ENCODE measurements at regions not wholly inside any gene's neighbourhood (a gene's known extent, or its start where the extent isn't known, plus 50 kb on each side); places are given as distances from the start of the nearest gene placed in this dataset.

DNA sequence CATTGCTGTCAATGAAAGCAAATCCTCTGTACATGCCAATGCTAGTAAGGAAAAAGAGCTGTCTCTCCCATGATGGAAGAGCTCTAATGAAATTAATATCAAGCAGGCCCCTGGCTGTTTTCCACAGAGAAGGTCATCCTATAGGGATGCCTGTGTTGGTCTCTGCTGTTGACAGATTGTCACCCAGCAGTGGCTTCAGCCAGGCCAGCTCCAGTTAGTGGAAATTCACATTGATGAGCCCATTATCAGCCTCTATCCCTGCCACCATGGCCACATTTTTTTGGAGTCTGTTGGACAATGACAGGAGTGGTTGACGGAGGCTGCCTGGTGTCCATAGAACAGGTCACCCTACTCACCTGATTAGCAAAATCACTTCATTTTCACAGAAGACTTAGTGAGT is 104.3 kb downstream of the GGTLC2 start:
- Histone ChIP-seq H3K4me3 (ENCODE audit: low read depth, low read length) (no peak overlapping the region), H3K9me3 (ENCODE audit: control insufficient read depth, insufficient read depth, low read depth, low read length) (no peaks in the 10 kb centered on the region), H3K27ac (ENCODE audit: extremely low read depth, low read depth, low read length) (no peak overlapping the region), H3K36me3 (ENCODE audit: control insufficient read depth in 2 of 2, insufficient read depth in 1 of 2, low read length in 2 of 2) (no peaks in the 10 kb centered on the region), H3K4me1 (ENCODE audit: control insufficient read depth, insufficient read depth, low read length) (no peaks in the 10 kb centered on the region)
- ChIA-PET POLR2A (no interaction called here), CTCF (interaction anchor here (0.5 to 1.7 kb wide), 14 partner anchors 12 to 285 kb away, joined by 3 to 9 read pairs (median 4); no protein-coding TSS in a partner anchor)
- TF ChIP-seq, protein P1, sequence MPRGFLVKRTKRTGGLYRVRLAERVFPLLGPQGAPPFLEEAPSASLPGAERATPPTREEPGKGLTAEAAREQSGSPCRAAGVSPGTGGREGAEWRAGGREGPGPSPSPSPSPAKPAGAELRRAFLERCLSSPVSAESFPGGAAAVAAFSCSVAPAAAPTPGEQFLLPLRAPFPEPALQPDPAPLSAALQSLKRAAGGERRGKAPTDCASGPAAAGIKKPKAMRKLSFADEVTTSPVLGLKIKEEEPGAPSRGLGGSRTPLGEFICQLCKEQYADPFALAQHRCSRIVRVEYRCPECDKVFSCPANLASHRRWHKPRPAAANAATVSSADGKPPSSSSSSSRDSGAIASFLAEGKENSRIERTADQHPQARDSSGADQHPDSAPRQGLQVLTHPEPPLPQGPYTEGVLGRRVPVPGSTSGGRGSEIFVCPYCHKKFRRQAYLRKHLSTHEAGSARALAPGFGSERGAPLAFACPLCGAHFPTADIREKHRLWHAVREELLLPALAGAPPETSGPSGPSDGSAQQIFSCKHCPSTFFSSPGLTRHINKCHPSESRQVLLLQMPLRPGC (tag by site-specific recombination; IDR thresholded peaks at IDR 0.05), result no peak
- TF ChIP-seq ZNF837 (tag by site-specific recombination; IDR thresholded peaks at IDR 0.05) (no peak), KLF10 (tag by site-specific recombination; IDR thresholded peaks at IDR 0.05) (no peak), ZNF146 (tag by site-specific recombination; IDR thresholded peaks at IDR 0.05) (no peak), ZNF48 (tag by site-specific recombination; IDR thresholded peaks at IDR 0.05) (no peak), ZNF341 (tag by site-specific recombination; IDR thresholded peaks at IDR 0.05; ENCODE audit: low read depth) (no peak), ZNF701 (tag by site-specific recombination; IDR thresholded peaks at IDR 0.05) (no peak), ZNF202 (tag by site-specific recombination; IDR thresholded peaks at IDR 0.05; ENCODE audit: borderline replicate concordance) (no peak)

DNA sequence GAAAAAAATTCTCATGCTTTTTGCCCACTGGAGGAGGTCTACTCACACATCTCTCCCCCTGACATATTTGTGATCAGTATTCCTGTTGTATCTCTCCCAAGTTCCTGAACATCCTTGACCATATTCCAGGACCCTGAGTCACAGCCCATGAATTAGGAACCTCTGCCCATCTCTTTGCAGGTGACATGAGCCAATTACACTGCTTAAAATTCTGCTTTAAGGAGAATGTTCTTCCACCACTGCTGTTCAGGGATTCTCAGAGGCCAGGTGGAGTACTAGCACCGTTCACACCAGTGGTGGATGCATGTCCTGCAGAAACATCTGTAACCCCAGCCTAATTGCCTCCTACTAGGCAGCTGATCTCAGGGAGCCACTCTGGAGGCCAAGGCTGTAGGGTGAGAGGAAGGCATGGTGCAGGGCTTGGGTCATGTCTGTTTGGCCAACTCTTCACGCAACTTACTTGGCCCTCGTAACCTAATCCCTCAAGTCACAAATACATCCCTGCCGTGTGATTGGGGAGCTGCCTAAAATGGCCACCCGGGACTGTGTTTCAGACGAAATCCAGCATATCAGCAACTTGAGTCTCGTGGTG is 104.8 kb downstream of the GGTLC2 start:
- no peak overlapping the region for H3K4me3 ChIP-seq (ENCODE audit: low read depth, low read length)
- ChIA-PET CTCF (interaction anchor here (0.5 to 1.7 kb wide), 20 partner anchors 13 to 285 kb away, joined by 3 to 9 read pairs (median 4); no protein-coding TSS in a partner anchor), POLR2A (no interaction called here)
- TF ChIP-seq GLIS1 (tag by site-specific recombination; IDR thresholded peaks at IDR 0.05), result no peak
- TF ChIP-seq ZNF292 (tag by site-specific recombination; IDR thresholded peaks at IDR 0.05; ENCODE audit: borderline replicate concordance, low read depth), result no peak
- no peak for TF ChIP-seq ZFP3 (tag by site-specific recombination; IDR thresholded peaks at IDR 0.05; ENCODE audit: low read depth)
- no peak for TF ChIP-seq ZNF76 (tag by site-specific recombination; IDR thresholded peaks at IDR 0.05; ENCODE audit: borderline replicate concordance, low read depth)
- no peak for TF ChIP-seq ZNF174 (tag by site-specific recombination; IDR thresholded peaks at IDR 0.05)
- no peak for TF ChIP-seq ZNF223 (tag by site-specific recombination; IDR thresholded peaks at IDR 0.05)
- no peak for TF ChIP-seq TCF7L2 (IDR thresholded peaks at IDR 0.05; ENCODE audit: borderline replicate concordance, low read depth, low read length)
- TF ChIP-seq HOXA7 (CRISPR knock-in tag; IDR thresholded peaks at IDR 0.05; ENCODE audit: borderline replicate concordance), result no peak
- TF ChIP-seq, protein P2, sequence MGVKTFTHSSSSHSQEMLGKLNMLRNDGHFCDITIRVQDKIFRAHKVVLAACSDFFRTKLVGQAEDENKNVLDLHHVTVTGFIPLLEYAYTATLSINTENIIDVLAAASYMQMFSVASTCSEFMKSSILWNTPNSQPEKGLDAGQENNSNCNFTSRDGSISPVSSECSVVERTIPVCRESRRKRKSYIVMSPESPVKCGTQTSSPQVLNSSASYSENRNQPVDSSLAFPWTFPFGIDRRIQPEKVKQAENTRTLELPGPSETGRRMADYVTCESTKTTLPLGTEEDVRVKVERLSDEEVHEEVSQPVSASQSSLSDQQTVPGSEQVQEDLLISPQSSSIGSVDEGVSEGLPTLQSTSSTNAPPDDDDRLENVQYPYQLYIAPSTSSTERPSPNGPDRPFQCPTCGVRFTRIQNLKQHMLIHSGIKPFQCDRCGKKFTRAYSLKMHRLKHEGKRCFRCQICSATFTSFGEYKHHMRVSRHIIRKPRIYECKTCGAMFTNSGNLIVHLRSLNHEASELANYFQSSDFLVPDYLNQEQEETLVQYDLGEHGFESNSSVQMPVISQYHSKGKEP (tag by site-specific recombination; IDR thresholded peaks at IDR 0.05), result no peak
- no peak for TF ChIP-seq EGR2 (tag by site-specific recombination; IDR thresholded peaks at IDR 0.05; ENCODE audit: low read depth)
- TF ChIP-seq ZXDB (tag by site-specific recombination; IDR thresholded peaks at IDR 0.05), result no peak
- TF ChIP-seq ZIC2 (tag by site-specific recombination; IDR thresholded peaks at IDR 0.05), result no peak
- no peak for TF ChIP-seq ZFHX2 (tag by site-specific recombination; conservative IDR thresholded peaks at IDR 0.05)
- no peak for TF ChIP-seq ZBTB6 (tag by site-specific recombination; IDR thresholded peaks at IDR 0.05)
- no peak for TF ChIP-seq PBX3 (CRISPR knock-in tag; IDR thresholded peaks at IDR 0.05)
- H3K4me1 ChIP-seq (ENCODE audit: control insufficient read depth, insufficient read depth, low read length), result no peaks in the 10 kb centered on the region
- no peaks in the 10 kb centered on the region for H3K36me3 ChIP-seq (ENCODE audit: control insufficient read depth in 2 of 2, insufficient read depth in 1 of 2, low read length in 2 of 2)
- no peaks in the 10 kb centered on the region for H3K9me3 ChIP-seq (ENCODE audit: control insufficient read depth, insufficient read depth, low read depth, low read length)
- H3K27ac ChIP-seq (ENCODE audit: extremely low read depth, low read depth, low read length), result no peak overlapping the region

All from HEK293 (cell line).